A549 (cell line): ENCODE measurements at regions not wholly inside any gene's neighbourhood (a gene's known extent, or its start where the extent isn't known, plus 50 kb on each side); places are given as distances from the start of the nearest gene placed in this dataset.

ENCODE experiments used
- ATAC-seq, 2 experiments: fragments of 200-7000 bp in 1 of 2; fragments of >200 bp in 1 of 2; cut with Nextera tagmentation in 1 of 2; cut with Tn5 transposase in 1 of 2; 3 replicates each; pipeline versions ENCODE4 v1.8.0 to v1.9.1; 2018 to 2020; ENCODE audit warnings: mild to moderate bottlenecking in 1 of 2, moderate library complexity in 1 of 2
- CTCF ChIA-PET: fragments of 300-600 bp; sonication (Branson Sonifier 250); formaldehyde crosslinking; extraction: SDS; loops from one replicate; lab custom pipeline; 2021; ENCODE audit warnings: antibody characterized with exemption, inconsistent platforms; lab: Yijun Ruan, JAX
- POLR2A ChIA-PET: fragments of 350-600 bp; formaldehyde crosslinking; extraction: SDS; loops from one replicate; lab custom pipeline; 2021; ENCODE audit warnings: antibody characterized with exemption, inconsistent platforms; lab: Yijun Ruan, JAX
- DNase-seq, 2 experiments: peaks; one replicate each; pipeline versions ENCODE4 v3.0.0 to v3.0.0-alpha.2; 2011 to 2016; ENCODE audit warnings: low read depth in 1 of 2, low spot score in 1 of 2
- FAIRE-seq: peaks from 2 replicates; lab custom pipeline; 2011; peaks lifted over from hg19 to GRCh38; lab: Jason Lieb, UNC
- H3K27ac ChIP-seq, 2 experiments: fragments of >200 bp; sonication (Bioruptor Twin); formaldehyde crosslinking; 3 replicates each; pipeline ENCODE4 v1.5.1; 2016 to 2017
- H3K4me1 ChIP-seq: fragments of >200 bp; sonication (Bioruptor Twin); formaldehyde crosslinking; 3 replicates; pipeline ENCODE4 v1.6.1; 2016
- H3K4me2 ChIP-seq: fragments of >200 bp; sonication (Bioruptor Twin); formaldehyde crosslinking; 3 replicates; pipeline ENCODE4 v1.6.1; 2016
- H3K4me3 ChIP-seq: fragments of >200 bp; sonication (Bioruptor Twin); formaldehyde crosslinking; 3 replicates; pipeline ENCODE4 v1.5.1; 2016
- H3K9me3 ChIP-seq: fragments of >200 bp; sonication (Bioruptor Twin); formaldehyde crosslinking; 3 replicates; pipeline ENCODE4 v1.6.1; 2016
- BHLHE40 ChIP-seq: IDR thresholded peaks from 2 replicates; pipeline ENCODE4 v1.6.1; 2012; ENCODE audit warnings: low read depth, low read length, inconsistent platforms
- CEBPB ChIP-seq, 2 experiments: fragments of >200 bp in 1 of 2; sonication (Bioruptor Twin) in 1 of 2; formaldehyde crosslinking in 1 of 2; IDR thresholded peaks; 2 replicates each; pipeline ENCODE4 v1.6.1; 2012 to 2016
- CHD2 ChIP-seq: fragments of 150-350 bp; IDR thresholded peaks from 2 replicates; pipeline ENCODE4 v1.6.1; 2014; ENCODE audit warnings: low read length; ENCODE audit not compliant: partially characterized antibody
- CHD4 ChIP-seq: fragments of 200-600 bp; sonication (generic); IDR thresholded peaks from 2 replicates; pipeline ENCODE4 v1.6.1; 2016; ENCODE audit warnings: antibody characterized with exemption, mild to moderate bottlenecking, borderline replicate concordance
- FOSB ChIP-seq: fragments of 250-450 bp; sonication (Bioruptor Pico); IDR thresholded peaks from 2 replicates; pipeline ENCODE4 v1.5.0; 2020; ENCODE audit warnings: mild to moderate bottlenecking, moderate library complexity
- FOSL2 ChIP-seq, 2 experiments: fragments of 450-650 bp in 1 of 2; fragments of >200 bp in 1 of 2; sonication (Bioruptor Twin) in 1 of 2; formaldehyde crosslinking; IDR thresholded peaks; 2 replicates each; pipeline versions ENCODE4 v1.5.0 to v1.6.1; 2016 to 2020; ENCODE audit warnings: mild to moderate bottlenecking in 1 of 2, moderate library complexity in 1 of 2
- HEYL ChIP-seq: fragments of 250-450 bp; sonication (Bioruptor Pico); IDR thresholded peaks from 2 replicates; pipeline ENCODE4 v1.8.0; 2021; ENCODE audit warnings: mild to moderate bottlenecking, moderate library complexity
- HOXA7 ChIP-seq: fragments of 250-450 bp; sonication (Bioruptor Pico); IDR thresholded peaks from 2 replicates; pipeline ENCODE4 v1.5.0; 2020; ENCODE audit warnings: mild to moderate bottlenecking, moderate library complexity
- HOXB13 ChIP-seq: fragments of 250-450 bp; sonication (Bioruptor Pico); IDR thresholded peaks from 2 replicates; pipeline ENCODE4 v1.5.0; 2020; ENCODE audit warnings: low read depth, mild to moderate bottlenecking, moderate library complexity
- HOXB5 ChIP-seq: fragments of 250-450 bp; sonication (Bioruptor Pico); IDR thresholded peaks from 2 replicates; pipeline ENCODE4 v1.5.0; 2020; ENCODE audit warnings: mild to moderate bottlenecking, moderate library complexity
- KDM5A ChIP-seq: fragments of 200-600 bp; sonication (generic); IDR thresholded peaks from 2 replicates; pipeline ENCODE4 v1.6.1; 2016; ENCODE audit warnings: antibody characterized with exemption, mild to moderate bottlenecking
- MAFK ChIP-seq: fragments of 450-650 bp; IDR thresholded peaks from 2 replicates; pipeline ENCODE4 v1.6.1; 2014; ENCODE audit not compliant: partially characterized antibody
- NFE2L2 ChIP-seq: fragments of 150-350 bp; conservative IDR thresholded peaks from 2 replicates; pipeline ENCODE4 v1.6.1; 2014; ENCODE audit warnings: low read length
- POLR2A ChIP-seq: IDR thresholded peaks from 2 replicates; pipeline ENCODE4 v1.6.1; 2012; ENCODE audit warnings: mild to moderate bottlenecking, low read length
- SREBF2 ChIP-seq: fragments of 450-650 bp; IDR thresholded peaks from 2 replicates; pipeline ENCODE4 v1.6.1; 2014; ENCODE audit warnings: mild to moderate bottlenecking, moderate library complexity
- TFCP2L1 ChIP-seq: fragments of 250-450 bp; sonication (Bioruptor Pico); IDR thresholded peaks from 2 replicates; pipeline ENCODE4 v1.5.0; 2021; ENCODE audit warnings: mild to moderate bottlenecking
- ZC3H11A ChIP-seq: fragments of 450-650 bp; IDR thresholded peaks from 2 replicates; pipeline ENCODE4 v1.6.1; 2014; ENCODE audit warnings: antibody characterized with exemption, mild to moderate bottlenecking
- ZFP36 ChIP-seq: fragments of 450-650 bp; IDR thresholded peaks from 2 replicates; pipeline ENCODE4 v1.6.1; 2014; ENCODE audit warnings: borderline replicate concordance; ENCODE audit not compliant: partially characterized antibody
- ZNF302 ChIP-seq: fragments of 250-450 bp; sonication (Bioruptor Pico); IDR thresholded peaks from 2 replicates; pipeline ENCODE4 v1.9.0; 2021; ENCODE audit warnings: inconsistent platforms, mild to moderate bottlenecking, moderate library complexity
- ZSCAN20 ChIP-seq: fragments of 250-450 bp; sonication (Bioruptor Pico); IDR thresholded peaks from 2 replicates; pipeline ENCODE4 v1.8.0; 2022; ENCODE audit warnings: mild to moderate bottlenecking, moderate library complexity
- WGBS: methylation state at CpG from one replicate; pipeline ENCODE4 v1.1.6; 2017; ENCODE audit errors: missing lambda C conversion rate; 5-methylcytosine and 5-hydroxymethylcytosine counted together
- TF ChIP-seq, protein P1 (sequence below): fragments of 250-450 bp; sonication (Bioruptor Pico); IDR thresholded peaks from 2 replicates; pipeline ENCODE4 v1.5.0; 2021; ENCODE audit warnings: mild to moderate bottlenecking, moderate library complexity, borderline replicate concordance
- TF ChIP-seq, protein P2 (sequence below): fragments of 150-350 bp; IDR thresholded peaks from 2 replicates; pipeline ENCODE4 v1.6.1; 2014; ENCODE audit warnings: low read depth, mild to moderate bottlenecking, low read length
- TF ChIP-seq, protein P3 (sequence below): fragments of >200 bp; sonication (Bioruptor Twin); formaldehyde crosslinking; IDR thresholded peaks from 2 replicates; pipeline ENCODE4 v1.6.1; 2016

GRCh38 chr5:6003040-6003825, 375.1 kb downstream of the MED10 start:
- no peak overlapping the region for H3K27ac ChIP-seq
- WGBS = 20% methylated on average over 11 of the region's 11 CpGs
- no peaks in the 10 kb centered on the region for H3K4me1 ChIP-seq
- CTCF ChIA-PET = interaction anchor here (1.4 to 1.5 kb wide), 2 partner anchors 20 to 118 kb away, joined by 3 to 4 read pairs; no protein-coding TSS in a partner anchor
- POLR2A ChIA-PET = no interaction called here
- no peaks in the 10 kb centered on the region for H3K9me3 ChIP-seq
- TF ChIP-seq MAFK (no peak), POLR2A (no peak), HOXB13 (CRISPR knock-in tag) (no peak), KDM5A (no peak), SREBF2 (no peak), ZC3H11A (no peak), BHLHE40 (no peak), CEBPB (IDR thresholded peaks at IDR 0.05) (no peak), HOXB5 (CRISPR knock-in tag) (no peak), TFCP2L1 (CRISPR knock-in tag) (no peak)
- TF ChIP-seq, protein P1, sequence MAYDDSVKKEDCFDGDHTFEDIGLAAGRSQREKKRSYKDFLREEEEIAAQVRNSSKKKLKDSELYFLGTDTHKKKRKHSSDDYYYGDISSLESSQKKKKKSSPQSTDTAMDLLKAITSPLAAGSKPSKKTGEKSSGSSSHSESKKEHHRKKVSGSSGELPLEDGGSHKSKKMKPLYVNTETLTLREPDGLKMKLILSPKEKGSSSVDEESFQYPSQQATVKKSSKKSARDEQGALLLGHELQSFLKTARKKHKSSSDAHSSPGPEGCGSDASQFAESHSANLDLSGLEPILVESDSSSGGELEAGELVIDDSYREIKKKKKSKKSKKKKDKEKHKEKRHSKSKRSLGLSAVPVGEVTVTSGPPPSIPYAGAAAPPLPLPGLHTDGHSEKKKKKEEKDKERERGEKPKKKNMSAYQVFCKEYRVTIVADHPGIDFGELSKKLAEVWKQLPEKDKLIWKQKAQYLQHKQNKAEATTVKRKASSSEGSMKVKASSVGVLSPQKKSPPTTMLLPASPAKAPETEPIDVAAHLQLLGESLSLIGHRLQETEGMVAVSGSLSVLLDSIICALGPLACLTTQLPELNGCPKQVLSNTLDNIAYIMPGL = no peak
- TF ChIP-seq, all 56 proteins: peak for 0
- no peak for DNase-seq
- ATAC-seq = no peak
- FAIRE-seq = no peak
- H3K4me2 ChIP-seq = no peak overlapping the region
- no peak overlapping the region for H3K4me3 ChIP-seq

DNA sequence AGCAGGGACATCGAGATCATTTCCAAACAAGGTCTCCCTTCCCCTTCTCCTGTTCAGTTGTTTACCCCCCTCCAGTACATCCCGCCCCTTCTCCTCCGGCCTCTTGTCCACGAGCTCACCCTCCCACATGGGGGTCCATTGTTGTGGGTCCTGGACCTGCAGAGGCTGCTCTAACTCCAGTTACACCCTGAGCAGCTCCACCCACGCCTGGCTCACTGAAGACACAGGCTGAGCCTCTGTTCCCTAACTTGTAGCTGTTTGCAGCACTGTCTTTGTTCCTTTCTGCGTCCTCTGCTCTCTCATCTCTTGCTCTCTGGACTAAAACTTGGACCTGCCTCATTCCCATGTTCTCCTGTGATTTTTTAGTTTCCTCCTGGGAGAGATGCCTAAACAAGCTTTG, 377.5 kb downstream of the MED10 start:
- no peak for ATAC-seq
- FAIRE-seq = no peak
- POLR2A ChIA-PET = no interaction called here

GRCh38 chr5:5995819-5996218, 382.5 kb downstream of the MED10 start:
- ATAC-seq (no peak), DNase-seq (no peak), FAIRE-seq (no peak)
- Histone ChIP-seq H3K9me3 (peaks cover 27% of the 10 kb centered on the region), H3K27ac (no peak overlapping the region), H3K4me2 (no peak overlapping the region), H3K4me3 (no peak overlapping the region), H3K4me1 (no peaks in the 10 kb centered on the region)
- POLR2A ChIA-PET = no interaction called here
- TF ChIP-seq SREBF2 = no peak
- CTCF ChIA-PET = no interaction called here

More for the DNA sequence above, 377.5 kb downstream of the MED10 start:
- H3K27ac ChIP-seq = no peak overlapping the region
- no peaks in the 10 kb centered on the region for H3K4me1 ChIP-seq
- WGBS = 24% methylated on average over 6 of the region's 6 CpGs
- no peak for TF ChIP-seq ZSCAN20 (CRISPR knock-in tag)
- TF ChIP-seq TFCP2L1 (CRISPR knock-in tag) = no peak
- no peak for TF ChIP-seq HOXA7 (CRISPR knock-in tag)
- TF ChIP-seq, protein P2, sequence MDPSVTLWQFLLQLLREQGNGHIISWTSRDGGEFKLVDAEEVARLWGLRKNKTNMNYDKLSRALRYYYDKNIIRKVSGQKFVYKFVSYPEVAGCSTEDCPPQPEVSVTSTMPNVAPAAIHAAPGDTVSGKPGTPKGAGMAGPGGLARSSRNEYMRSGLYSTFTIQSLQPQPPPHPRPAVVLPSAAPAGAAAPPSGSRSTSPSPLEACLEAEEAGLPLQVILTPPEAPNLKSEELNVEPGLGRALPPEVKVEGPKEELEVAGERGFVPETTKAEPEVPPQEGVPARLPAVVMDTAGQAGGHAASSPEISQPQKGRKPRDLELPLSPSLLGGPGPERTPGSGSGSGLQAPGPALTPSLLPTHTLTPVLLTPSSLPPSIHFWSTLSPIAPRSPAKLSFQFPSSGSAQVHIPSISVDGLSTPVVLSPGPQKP = no peak
- no peak for TF ChIP-seq NFE2L2
- TF ChIP-seq POLR2A = no peak
- no peak for TF ChIP-seq SREBF2
- no peak for TF ChIP-seq MAFK
- TF ChIP-seq, protein P3, sequence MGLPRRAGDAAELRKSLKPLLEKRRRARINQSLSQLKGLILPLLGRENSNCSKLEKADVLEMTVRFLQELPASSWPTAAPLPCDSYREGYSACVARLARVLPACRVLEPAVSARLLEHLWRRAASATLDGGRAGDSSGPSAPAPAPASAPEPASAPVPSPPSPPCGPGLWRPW = no peak
- no peak for TF ChIP-seq CHD2
- no peak for TF ChIP-seq CHD4
- TF ChIP-seq FOSL2 (IDR thresholded peaks at IDR 0.05) = no peak
- TF ChIP-seq FOSL2 (CRISPR knock-in tag; IDR thresholded peaks at IDR 0.05) = no peak
- no peak for TF ChIP-seq ZFP36
- TF ChIP-seq FOSB (CRISPR knock-in tag) = no peak
- no peak for TF ChIP-seq HEYL (CRISPR knock-in tag)
- no peak for TF ChIP-seq KDM5A
- TF ChIP-seq ZNF302 (CRISPR knock-in tag) = no peak
- DNase-seq = no peak
- no peak overlapping the region for H3K4me2 ChIP-seq
- no peak overlapping the region for H3K4me3 ChIP-seq
- H3K9me3 ChIP-seq = no peaks in the 10 kb centered on the region
- CTCF ChIA-PET = interaction anchor here (1.5 kb wide), 1 partner anchor 73 kb away, joined by 4 read pairs; no protein-coding TSS in a partner anchor
